ENCODE measurements at regions not wholly inside any gene's neighbourhood (a gene's known extent, or its start where the extent isn't known, plus 50 kb on each side); places are given as distances from the start of the nearest gene placed in this dataset.

DNA sequence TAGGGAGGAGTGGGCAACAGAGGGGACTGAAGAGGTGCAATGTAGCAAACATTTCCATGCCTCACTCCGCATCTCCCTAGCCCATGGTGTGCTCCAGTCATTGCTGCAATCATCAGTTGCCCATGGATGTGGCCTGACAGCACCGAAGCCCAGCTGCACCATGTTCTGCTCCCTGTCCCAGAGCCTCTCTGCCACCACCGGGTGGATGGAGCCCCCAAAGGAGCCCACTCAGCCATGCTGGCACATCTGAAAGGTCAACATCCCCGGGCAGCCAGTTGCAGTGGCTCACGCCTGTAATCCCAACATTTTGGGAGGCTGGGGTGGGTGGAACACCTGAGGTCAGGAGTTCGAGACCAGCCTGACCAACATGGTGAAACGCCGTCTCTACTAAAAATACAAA is 336.4 kb upstream of the ZMIZ1 start:
- DNase-seq = no peak

- DNase-seq = no peak
Observed at GRCh38 chr10:78736926-78737630, 331.7 kb upstream of the ZMIZ1 start.

GRCh38 chr10:78737883-78738856 is 330.6 kb upstream of the ZMIZ1 start:
- no peak for DNase-seq

DNA sequence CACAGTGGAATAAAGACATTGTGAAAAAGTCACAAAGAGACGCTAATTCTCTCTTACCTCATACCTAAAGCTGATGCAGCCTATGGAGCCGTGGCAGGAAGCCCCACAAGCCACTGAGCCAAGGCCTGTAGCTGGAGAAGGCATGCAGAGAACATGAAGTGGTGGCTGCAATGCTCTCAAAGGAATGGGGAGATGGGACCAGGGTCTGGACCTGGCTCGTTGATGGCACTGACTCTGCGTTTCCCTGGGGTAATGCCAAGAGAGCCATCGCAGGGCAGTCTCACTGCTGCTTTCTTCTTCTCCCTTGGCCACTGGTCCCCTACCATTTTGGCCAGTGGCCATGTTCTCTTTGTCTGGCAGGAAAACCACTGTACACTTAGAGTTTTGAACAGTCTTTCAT is 329.9 kb upstream of the ZMIZ1 start:
- DNase-seq = no peak

DNA sequence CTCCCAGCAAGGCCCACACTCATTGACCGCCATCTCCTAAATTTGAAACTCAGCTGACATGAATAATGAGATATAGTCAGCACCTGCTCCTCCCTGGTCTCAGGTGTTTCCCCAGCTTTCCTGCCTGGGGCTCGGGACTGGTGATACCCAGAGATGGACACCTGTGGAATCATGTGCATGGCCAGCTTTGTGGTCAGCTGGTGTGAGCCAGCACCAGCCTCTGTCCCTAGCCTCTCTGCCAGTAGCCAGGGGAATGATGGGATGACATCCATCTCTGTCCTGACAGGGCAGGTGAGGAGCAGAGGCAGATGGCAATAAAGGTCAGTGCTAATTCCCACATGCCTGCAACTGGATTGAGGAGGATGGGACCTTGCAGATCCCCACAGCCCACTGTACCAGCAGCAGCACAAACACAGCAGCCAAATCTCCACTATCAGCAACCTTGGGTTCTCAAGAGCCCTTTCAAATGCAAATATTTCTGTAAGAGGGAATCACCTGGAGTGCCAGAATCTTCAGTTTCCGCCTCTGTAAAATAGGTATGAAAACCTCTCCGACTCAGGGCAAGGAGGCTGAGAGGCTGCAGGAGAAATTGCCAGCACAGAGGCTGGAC is 329.2 kb upstream of the ZMIZ1 start:
- DNase-seq = no peak

- no peak for DNase-seq
Observed at GRCh38 chr10:78740976-78741915, 327.5 kb upstream of the ZMIZ1 start.

GRCh38 chr10:78742406-78742729 is 326.4 kb upstream of the ZMIZ1 start:
- DNase-seq = no peak

- DNase-seq = no peak
Observed at GRCh38 chr10:78742730-78743615, 325.8 kb upstream of the ZMIZ1 start.

GRCh38 chr10:78744056-78744455 is 324.7 kb upstream of the ZMIZ1 start:
- no peak for DNase-seq

DNA sequence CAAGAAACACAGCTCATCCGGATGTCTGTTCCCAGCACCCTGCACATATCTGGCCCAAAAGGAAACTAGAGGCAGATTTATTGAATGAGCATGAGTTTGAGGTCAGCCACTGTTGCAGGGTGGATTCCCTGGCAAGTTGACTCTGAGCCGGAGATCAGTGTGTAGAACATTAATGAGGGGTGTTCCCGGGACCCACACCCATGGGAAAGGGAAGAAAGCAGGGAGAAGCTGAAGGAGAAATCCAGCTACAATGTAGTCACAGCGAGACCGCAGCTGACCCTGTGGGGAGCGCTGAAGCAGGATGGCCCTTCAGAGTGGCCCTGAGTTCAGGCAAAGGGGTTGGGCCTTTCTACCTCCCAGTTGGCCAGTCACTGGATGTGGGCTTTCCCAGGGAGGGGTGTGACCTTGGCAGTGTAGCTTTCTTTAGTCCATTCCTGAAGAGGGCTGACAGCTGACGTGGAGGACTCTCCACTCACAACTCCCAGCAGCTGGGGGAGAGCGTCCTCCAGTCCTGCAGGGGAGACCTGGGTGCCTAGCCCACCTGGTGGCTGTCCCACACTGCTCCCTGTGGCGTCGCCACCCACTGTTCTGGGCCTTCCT is 324.2 kb upstream of the ZMIZ1 start:
- no peak for DNase-seq

- no peak for DNase-seq
Observed at GRCh38 chr10:78745441-78745840, 323.3 kb upstream of the ZMIZ1 start.

GRCh38 chr10:78746155-78746763 is 322.5 kb upstream of the ZMIZ1 start:
- DNase-seq = no peak

DNA sequence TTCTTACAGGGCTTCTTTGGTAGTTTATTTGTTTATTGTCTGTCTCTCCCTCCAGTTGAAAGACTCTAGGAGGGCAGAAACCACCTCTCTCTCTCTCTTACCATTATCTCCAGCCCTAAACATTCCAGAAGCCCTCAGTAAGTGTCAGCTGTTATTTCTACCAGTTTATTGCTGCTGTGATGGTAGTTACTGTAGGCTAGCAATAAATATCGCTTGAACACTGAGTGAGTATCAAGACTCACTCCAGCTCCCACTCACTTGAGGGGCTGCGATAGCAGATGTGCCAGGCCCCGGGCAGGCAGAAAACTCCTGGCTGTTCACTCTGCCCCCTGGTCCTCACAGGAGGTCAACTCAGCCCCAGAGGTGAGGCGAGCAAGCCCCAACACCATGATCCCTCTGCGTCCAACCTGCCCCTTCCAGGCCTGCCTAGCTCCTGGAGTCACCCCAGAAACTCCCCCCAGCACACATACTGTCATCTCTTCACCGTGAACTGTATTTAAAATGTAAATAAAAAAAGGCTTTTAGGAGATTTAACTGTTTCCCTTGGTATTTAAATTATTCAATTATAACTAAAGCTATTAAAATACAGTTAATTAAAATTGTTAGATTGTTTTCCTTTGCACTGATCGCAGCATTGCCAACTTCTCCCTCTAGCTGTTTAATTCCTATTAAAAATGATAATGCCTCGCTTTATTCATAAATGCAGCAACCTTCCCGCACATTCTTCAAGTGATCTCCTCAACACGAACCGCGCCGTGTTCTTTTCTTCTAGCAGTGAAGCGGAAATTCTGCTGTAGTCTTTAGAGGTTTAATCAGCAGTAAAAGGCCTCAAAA is 321.1 kb upstream of the ZMIZ1 start:
- no peak for DNase-seq

- no peak for DNase-seq
Observed at GRCh38 chr10:78748235-78748533, 320.6 kb upstream of the ZMIZ1 start.

DNA sequence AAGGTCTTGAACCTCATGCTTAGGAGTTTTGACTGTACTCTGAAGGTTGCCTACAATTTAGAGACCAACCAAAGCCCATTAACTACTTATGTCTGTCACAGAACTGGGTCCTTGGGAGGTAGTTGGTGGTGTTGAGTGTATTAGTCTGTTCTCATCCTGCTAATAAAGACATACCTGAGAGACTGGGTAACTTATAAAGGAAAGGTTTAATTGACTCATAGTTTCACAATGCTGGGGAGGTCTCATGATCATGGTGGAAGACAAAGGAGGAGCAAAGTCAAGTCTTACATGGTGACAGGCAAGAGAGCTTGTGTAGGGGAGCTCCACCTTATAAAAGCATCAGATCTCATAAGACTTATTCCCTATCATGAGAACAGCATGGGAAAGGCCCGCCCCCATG is 319.6 kb upstream of the ZMIZ1 start:
- no peak for DNase-seq

DNA sequence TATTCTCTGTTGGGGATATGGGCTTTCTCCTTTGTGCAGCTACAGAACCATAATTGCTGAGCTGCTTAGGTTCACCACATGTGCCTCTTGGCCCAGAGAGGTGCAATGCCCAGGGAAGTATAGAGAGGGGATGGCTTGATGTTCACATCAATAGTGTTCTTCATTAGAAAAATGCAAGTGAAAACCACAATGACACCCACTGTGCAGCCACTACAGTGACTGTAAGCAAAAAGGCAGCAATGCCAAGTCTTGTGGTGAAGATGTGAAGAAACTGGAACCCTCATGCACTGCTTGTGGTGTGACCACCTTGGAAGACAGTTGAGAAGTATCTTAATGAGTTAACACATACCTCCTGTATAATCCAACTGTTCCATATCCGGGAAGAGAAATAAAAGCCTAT is 318.9 kb upstream of the ZMIZ1 start:
- no peak for DNase-seq

DNA sequence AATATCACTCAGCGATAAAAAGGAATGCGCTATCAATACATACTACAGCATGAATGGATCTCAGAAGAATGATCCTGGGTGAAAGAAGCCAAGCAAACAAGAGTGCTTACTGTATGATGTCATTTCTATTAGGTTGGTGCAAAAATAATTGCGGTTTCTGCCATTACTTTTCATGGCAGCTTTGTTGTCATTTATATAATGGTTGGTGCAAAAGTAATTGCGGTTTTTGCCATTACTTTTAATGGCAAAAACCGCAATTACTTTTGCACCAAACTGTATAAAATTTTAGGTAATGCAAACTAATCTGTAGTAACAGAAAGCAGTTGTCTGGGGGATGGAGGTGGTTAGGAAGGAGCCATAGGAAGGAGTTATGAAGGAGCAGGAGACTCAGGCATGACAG is 318.3 kb upstream of the ZMIZ1 start:
- no peak for DNase-seq

DNA sequence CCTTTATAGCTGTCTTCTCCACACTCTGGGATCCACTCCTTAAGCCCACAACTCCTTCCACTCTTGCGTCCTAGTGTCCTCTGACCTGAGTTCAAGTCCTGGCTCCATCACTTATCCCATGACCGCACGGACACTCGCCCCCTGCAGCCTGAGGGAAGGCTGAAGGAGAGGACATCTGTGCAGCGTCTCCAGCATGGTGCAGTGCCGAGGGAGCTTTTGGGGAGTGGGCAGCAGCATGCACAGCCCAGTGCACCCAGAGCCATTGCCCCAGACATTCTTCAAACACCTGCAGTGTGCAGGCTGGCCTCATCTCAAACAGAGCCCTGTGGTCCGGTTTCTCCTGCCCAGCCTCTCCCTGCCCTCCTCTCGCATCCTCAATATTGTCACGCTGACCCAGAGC is 317.1 kb upstream of the ZMIZ1 start:
- DNase-seq = no peak

- no peak for DNase-seq
Observed at GRCh38 chr10:78752221-78752620, 316.5 kb upstream of the ZMIZ1 start.

DNA sequence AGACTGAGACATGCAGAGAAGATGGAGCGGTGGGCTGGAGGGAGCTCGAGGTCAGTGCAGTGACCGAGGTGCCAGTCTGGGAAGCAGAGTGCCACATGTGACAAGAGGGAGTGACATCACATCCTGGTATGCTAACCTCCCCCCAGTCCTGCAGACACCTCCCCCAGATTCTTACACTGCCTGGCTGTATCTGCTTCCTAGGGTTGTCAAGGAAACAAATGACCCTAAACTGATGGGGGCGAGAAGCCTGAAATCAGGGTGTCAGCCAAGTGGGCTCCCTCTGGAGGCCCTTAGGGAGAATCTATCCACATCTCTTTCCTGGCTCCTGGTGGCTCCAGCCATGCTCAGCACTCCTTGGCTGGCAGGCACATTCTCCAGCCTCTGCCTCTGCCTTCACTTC is 316.1 kb upstream of the ZMIZ1 start:
- no peak for DNase-seq
